NOMO-1 (cell line): ENCODE measurements at regions not wholly inside any gene's neighbourhood (a gene's known extent, or its start where the extent isn't known, plus 50 kb on each side); places are given as distances from the start of the nearest gene placed in this dataset.
"Not testable (repeated sequence)": the region's sequence is repeated elsewhere in the genome, so short reads cannot be mapped to it uniquely, and the experiment has no call there.

Experiments used
- DNase-seq, 2 experiments: peaks; one replicate each; lab custom pipeline; 2025; ENCODE audit not compliant: unreplicated experiment in 2 of 2; lab: John Stamatoyannopoulos, UW

DNA sequence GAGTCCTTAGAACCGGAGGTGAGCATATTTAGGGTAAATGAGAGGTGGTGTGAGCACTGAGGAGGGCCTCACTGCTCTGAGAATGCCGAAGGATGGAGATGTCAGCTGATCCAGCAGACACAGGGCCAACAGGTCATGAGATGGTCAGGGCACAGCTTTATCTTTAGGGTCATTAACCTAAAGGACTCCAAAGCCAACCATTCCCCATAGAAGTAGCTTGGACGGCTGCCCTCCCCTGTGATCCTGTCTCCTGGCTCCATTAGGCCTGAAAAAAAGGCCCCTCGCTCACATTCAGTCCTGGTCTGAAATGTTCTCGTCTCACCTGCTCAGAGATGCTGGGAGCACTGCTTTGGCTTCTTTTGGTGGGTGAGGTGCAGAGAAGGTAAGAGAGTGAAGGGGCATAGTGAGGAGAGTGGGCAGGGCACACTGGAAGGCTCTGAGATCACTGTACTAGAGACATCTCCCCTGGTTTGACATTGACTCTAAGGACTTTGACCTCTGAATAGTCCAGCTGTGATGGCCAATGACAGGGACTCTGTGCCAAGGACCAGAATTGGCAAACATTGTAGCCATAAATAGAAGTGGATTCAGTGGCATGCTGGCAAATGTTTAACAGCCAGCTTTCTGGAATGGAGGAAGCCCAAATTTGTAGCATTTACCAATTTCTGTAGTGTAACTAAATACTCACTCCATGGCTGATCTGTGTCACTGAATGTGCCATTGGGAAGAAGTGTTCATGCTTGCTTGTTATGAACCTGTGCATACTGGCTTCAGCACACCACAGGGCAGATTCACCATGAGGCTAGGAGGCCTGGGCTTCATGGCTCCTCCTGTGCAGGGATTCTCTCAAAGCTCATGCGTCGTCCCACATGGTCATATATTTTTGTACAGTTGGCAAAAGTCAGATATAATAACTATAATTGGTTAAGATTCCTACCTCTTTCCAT, 76.2 kb upstream of the MRPS22 start:
- no peak for DNase-seq

DNA sequence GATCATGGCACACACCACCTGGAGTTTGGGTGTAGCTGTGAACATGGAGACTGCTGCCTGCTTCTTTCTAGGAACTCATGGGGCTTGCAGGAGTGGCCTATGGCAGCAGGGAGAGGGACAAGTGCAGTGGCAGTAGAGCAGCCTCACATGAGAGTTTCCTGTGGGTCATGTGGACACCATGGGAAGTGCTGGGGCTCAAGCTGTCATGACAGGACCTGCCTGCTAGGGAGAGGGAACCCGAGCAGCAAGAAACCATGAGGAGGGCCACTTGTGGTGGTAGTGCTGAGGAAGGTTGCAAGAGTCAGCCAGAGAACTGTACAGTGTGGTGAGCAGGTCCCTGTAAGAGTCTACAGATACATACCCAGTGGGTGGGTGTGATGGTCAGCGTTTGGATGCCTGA, 73.8 kb upstream of the MRPS22 start:
- DNase-seq = no peak

DNA sequence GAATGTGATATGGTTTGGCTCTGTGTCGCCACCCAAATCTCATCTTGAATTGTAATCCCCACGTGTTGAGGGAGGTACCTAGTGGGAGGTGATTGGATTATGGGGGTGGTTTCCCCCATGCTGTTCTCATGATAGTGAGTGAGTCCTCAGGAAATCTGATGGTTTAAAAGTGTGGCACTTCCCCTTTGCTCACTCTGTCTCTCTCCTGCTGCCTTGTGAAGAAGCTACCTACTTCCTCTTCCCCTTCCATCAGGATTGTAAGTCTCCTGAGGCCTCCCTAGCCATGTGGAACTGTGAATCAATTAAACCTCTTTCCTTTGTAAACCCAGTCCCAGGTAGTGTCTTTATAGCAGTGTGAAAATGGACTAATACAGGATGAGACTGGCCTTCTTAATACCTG, 73.2 kb upstream of the MRPS22 start:
- DNase-seq = not testable (repeated sequence)

DNA sequence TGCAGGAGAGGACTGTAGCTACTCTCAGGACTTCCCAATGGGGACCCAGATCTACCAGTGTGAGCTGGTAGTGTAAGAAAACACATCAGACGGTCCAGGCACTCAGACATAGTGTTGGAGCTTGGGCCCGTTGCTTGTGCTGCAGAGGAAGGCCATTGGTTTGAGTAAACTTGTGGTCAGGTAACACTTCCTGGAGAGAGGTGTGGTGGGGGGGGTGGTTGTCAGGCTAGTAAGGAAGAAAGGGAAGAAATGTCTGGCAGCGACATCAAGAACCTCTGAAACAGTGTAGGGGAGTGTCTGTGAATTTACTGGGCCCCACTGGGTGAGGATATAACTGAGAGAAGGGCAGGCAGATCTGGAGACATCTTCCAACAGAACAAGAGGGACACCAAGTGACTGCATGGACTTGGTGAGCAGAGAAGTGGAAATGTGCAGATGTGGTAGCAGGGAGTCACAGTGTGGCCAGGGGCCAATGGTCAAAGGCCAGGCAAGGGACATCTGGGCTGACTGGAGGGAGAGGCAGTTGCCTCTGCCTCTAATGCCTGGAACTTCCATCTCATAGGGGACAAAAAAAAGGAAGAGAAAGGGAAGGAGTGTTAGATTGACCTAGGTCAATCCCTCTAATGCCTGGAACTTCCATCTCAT, 63.7 kb upstream of the MRPS22 start:
- no peak for DNase-seq

DNA sequence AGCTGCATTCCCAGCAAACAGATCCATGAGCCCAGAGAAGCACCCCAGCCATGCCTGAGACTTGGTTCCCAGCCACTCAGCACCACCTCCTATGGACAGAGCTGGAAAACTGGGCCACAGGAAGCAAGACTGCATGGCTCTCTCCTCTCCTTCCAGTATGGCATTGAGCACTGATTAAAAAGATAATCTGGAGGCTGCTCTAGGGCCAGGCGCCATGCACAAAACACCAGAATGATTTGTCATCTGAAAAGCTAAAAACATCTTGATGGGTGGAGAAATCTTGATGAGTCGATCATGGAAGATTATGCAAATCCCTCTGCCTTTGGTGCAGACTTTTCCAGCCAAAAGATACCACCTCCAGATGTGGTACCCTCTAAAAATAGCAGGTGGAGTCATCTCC, 62.7 kb upstream of the MRPS22 start:
- no peak for DNase-seq

DNA sequence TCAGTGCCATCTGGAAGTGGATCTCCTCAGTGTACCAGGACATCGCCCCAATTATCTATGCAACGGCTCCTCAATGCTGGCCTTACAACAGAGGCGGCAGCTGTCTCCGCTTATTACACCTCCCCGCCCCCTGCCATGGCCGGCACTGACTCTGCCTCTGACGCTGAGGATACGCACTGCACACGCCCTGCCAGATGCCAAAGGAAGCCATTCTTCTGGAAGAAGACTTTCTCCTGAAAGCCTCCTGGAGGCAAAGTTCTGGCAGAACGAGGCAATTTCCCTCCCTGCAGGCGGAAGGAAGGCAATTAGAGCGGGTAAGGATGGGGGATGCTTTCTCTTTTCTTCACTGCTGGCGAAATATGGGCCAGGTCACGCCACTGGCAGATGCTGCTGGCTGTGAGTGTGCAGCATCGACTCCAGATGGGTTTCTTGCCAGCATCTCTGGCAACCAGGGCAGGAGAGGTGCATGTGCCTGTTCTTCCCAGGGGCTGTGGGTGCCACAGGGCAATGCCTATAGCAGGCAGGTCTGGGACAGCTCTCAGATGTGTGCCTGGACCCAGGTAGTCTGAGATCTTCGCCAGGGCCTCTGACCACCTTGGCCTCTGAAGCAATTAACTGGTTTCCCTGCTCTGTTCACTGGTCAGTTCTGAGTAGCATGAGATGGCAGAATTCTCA, 62.2 kb upstream of the MRPS22 start:
- no peak for DNase-seq

DNA sequence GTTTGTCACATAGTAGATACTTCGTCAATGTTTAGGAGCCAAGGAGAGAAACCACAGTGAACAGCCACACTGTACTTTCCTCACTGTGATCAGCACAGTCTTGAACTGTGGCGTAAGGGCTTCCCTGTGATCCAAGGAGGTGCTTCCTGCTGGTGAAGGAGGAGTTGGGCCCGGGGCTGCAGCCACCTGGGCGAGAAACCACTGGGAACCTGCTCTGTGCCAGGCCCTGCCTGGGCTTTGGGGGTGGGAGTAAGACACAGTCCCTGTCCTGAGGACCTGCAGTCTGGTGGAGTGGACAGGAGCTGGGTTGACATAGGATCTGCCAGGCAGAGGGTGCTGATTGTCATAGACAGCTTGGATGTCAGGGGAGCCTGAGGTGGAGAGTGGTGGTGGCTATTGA, 60.5 kb upstream of the MRPS22 start:
- no peak for DNase-seq

DNA sequence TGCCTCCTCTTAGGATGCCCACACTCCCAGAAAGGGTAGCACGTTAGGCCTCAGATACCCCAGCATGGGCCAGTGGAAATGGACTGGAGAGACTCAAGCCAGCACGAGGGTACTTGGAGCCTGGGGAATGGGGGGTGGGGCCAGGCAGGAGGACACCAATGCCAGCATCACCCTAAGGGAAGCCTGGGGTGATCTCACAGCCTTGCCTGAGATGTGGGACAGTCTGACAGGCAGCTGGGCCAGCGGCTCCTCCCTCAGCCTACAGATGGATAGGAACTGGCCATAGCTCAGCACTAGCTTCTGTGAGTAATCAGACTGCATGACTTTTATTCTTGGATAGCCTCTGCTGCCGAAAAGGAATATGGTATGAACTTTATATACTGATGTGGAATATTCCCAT, 59.6 kb upstream of the MRPS22 start:
- DNase-seq = no peak

DNA sequence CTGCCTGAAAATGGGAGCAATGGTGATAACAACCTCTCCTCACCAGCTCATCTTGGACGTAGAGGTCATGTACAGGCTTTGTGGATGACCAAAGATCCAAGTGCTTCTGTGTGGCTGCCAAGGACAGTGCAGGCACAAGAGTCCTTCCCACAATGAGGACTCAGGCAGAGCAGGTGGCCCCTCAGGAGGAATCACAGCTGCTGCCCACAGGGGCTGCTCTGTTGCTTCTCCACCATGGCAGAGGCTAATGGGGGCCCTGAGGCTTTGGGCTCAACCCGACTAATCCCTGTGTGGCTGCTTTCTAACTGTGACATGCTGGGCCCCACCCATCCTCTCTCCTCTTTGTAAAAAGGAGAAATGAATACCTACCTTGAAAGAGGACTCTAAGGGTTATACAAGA, 58.1 kb upstream of the MRPS22 start:
- no peak for DNase-seq

DNA sequence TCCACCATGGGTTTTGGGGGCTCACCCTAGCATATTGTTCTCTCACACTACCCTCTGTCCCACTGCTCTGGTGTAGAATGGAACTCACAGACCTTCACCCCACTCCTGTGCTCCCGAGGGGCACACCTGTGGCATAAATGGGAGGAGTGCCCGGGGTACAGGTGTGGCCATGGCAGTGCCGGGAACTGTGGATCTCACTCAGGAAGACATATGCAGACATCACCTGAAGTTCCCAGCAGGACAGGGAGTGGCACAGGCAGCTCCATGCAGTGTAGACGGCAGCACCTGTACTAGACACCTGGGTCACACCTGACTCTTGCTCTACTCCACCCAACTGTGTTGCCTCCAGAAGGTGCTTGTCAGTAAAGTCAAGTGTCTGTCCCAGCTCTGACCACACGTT, 57.6 kb upstream of the MRPS22 start:
- no peak for DNase-seq

DNA sequence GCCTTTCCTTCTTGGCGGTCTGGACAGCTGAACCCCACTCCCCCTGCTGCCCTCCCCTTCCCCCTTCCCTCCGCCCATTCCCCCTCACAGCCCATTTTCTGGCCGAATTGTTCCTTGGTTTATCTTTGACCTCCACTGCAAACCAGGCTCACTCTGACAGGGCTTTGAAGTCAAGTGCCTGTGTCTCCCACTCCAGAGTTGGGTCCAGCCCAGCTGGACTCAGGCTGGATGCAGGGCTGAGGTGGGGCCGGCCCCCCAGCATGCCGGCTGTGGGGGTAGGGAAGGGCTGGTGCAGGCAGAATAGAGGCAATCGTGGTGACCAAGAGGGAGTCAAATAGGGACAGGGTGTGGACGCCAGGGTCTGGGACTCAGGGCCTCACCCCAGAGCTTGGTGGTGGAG, 57.0 kb upstream of the MRPS22 start:
- no peak for DNase-seq

DNA sequence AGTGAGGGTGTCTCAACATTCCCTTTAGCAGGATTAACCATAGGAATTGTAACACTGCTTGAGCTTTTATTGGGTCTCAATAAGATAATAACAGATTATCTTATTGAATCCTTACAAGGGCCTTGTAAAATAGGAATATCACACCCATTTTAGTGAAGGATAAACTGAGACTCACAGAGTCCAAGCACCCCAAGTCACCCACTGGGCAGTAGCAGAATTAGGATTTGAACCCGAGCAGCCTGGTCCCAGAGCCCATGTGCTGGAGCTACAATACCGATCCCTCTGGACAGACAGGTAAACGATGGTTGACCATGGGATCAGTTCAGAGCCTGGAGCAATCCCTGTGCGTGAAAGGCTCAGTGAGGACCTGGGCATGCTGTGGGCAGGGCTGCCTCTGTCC, 56.3 kb upstream of the MRPS22 start:
- DNase-seq = no peak

DNA sequence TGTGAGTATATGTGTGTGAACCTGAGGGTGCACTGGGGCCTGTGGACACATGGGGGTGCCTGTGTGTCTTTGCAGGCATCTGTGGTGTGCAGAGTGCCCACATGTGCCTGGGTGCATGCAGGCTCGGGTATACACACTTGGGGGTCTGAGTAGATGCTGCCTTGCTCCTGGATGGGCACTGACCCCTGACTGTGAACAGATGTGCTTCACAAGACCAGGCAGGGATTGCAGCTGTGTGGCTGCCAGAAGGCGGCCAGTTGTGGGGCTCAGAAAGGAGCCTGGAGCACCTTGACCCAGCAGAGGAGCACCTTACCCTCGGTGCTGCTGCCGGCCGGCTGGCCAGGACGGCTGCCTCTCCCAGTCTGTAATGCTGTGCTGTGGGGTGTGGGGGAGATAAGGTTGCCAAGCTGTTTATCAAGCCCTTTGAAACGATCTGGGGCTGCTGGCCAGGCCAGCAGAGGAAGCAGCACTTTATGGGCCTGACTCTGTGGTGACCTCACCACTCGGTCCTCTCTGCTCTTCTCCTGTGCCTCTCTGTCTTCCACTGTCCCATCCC, 55.5 kb upstream of the MRPS22 start:
- DNase-seq = no peak

DNA sequence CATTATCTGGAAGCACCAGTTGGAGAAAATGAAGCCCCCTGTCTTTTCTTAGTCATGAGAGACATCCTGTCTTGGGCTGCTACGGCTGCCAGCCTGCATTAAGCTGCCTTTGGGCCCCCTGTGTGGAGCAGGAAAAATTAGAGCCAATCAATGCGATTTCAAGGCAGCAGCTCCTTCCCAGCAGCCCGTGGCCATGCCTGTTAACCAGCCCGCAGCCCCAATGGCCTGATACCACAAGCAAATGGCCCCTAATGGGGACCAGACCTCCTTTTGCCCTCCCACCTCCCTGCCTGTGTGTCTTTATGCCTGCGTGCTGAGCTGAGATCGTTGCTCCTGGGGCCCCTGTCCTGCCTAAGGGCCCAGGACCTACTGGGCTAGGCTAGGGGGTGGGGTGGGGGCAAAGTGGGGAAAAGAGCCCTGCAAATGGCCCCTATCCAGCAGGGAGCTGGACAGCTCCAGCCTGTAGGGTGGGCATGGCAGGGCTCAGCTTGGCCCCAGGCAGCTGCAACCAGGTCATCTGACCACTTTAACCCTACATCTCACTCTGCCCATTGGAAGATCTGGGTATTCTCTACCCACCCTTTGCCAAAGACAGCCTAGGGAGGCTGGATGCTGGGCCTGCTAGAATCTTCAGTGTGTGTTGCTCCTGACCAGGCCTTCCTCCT, 53.8 kb upstream of the MRPS22 start:
- DNase-seq = no peak

DNA sequence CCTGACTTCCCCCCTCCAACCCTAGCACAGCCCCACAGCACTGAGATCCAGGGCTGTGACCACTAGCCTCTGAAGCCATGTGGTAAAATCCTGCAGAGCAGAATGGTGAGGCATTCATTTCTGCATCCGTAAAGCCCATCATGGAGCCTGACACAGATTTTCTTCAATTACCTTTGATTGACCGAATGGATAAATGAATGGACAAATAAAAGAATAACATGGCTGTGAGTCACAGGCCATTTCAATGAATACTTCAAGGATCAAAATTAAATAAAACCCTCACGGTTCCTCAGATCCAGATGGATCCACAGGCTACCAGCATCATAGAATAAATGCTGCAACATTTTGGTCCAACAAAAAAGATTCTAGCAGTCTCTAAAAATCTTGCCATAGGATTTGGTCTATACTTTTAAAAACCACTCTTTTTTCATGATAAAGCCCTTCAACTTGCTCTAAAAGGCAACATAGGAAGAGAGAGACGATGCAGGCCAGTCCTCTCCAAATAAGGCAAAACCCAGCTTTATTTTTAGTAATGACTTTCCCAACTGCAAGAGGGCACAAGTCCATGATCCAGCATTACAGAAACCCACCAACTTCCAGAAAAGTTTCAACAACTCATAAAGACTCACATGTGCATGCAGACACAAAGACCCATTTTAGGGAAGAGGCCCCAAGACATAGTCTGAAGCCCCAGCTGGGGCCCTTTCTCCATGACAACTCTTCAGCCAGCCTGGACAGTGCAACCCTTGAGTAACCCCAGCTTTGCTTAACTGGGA, 52.4 kb upstream of the MRPS22 start:
- DNase-seq = no peak

DNA sequence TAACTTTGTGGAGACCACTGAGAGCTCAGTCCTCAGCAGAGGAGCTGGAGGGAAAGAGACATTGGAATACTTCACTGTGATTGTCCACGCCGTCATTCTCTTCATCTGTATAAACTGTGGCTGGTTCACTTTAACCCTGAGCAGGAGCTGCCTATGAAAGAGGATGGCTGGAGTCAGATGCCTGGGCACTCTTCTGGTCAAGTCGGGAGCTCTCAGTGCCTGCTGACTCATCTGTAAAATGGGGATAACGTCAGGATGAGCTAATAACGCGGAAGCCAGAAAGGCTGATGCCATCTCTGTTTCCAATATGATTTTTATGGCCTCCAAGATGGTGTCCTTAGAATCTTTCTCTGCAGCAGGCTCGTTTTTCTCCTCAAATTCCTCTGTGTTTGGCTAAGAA, 51.6 kb upstream of the MRPS22 start:
- no peak for DNase-seq

DNA sequence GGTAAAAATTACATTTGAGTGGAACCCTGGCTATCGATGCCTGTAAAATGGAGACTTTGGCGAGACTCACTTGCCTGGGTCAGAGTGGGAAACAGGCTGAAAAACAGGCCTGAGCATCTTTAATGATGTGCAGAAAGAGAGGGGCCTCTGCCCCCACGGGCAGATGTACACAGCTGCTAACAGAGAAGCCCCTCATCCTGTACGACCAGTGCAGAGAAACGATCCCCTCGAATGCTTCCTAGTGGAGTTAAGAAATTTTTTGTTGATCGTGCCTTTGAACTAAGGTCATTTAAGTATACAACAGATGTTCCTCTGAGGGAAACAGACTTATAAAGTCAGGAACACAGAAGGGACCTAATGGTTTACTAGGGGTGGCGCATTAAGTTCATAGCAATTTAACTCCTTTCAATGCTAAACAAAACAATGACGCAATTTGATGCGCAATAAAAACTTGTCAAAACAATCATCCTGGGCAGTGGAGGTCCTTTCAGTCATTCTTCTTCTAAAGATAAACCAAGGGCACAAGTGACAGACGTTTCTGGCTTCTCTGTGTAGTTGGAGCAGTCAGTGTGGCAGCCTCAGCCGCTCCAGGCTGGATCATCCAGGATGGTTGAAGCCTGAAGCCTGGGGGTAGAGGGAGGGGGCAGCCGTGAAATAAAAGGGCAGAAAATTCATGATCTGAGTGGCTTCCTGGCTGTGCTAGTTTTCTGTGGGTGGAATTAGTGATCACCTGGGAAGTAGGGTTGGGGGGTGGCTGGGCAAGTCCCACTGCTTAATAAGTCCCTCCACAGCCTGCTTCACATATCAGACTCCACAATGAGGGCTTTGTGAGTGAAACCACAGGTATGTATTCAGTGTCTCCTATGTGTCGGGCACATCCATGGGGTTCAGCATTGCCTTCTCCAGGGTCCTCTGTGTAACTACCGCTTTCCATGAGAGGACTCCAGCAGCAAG, 50.8 kb upstream of the MRPS22 start:
- DNase-seq = no peak

DNA sequence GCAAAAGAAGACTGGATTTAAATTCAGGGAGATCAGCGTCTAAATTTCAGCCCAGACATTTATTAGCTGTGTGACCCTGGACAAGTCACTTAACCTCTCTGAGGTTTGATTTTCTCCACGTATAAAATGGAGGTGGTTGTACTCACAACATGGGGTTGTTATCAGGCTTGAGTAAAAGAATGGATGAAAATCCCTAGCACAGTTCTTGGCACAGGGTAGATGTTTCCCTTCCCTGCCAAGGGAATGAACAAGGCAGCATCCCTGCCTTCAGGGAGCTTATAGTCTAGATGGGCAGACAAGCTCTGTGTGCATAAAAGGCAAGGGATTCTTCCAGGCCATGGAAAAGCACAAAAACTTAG, 50.2 kb upstream of the MRPS22 start:
- DNase-seq = no peak
